HG03097 (cell line): ENCODE measurements at regions not wholly inside any gene's neighbourhood (a gene's known extent, or its start where the extent isn't known, plus 50 kb on each side); places are given as distances from the start of the nearest gene placed in this dataset.

Source experiments
- ATAC-seq: cut with Tn5 transposase; IDR thresholded peaks from one replicate; pipeline ENCODE4 v1.9.1; 2021; ENCODE audit not compliant: unreplicated experiment, low FRiP score

GRCh38 chr12:76259660-76260389 lies 88.4 kb downstream of the BBS10 start:
- ATAC-seq, result no peak

GRCh38 chr12:76259106-76259505 lies 89.1 kb downstream of the BBS10 start:
- no peak for ATAC-seq

GRCh38 chr12:76256904-76257303 lies 91.3 kb downstream of the BBS10 start:
- ATAC-seq, result no peak

- ATAC-seq, result no peak
Observed at GRCh38 chr12:76256321-76256720, 91.9 kb downstream of the BBS10 start.

GRCh38 chr12:76255692-76256091 lies 92.5 kb downstream of the BBS10 start:
- no peak for ATAC-seq

GRCh38 chr12:76255281-76255680 lies 92.9 kb downstream of the BBS10 start:
- ATAC-seq, result no peak

GRCh38 chr12:76252031-76252430 lies 96.2 kb downstream of the BBS10 start:
- ATAC-seq, result no peak

GRCh38 chr12:76250256-76250655 lies 98.0 kb downstream of the BBS10 start:
- no peak for ATAC-seq

GRCh38 chr12:76249501-76249900 lies 98.7 kb downstream of the BBS10 start:
- ATAC-seq, result no peak

GRCh38 chr12:76247992-76248391 lies 100.2 kb downstream of the BBS10 start:
- no peak for ATAC-seq

- no peak for ATAC-seq
Observed at GRCh38 chr12:76247026-76247646, 101.1 kb downstream of the BBS10 start.

- no peak for ATAC-seq
Observed at GRCh38 chr12:76246611-76247010, 101.6 kb downstream of the BBS10 start.

GRCh38 chr12:76244300-76244699 lies 103.9 kb downstream of the BBS10 start:
- ATAC-seq, result no peak

- no peak for ATAC-seq
Observed at GRCh38 chr12:76242813-76243550, 105.2 kb downstream of the BBS10 start.

- ATAC-seq, result no peak
Observed at GRCh38 chr12:76241371-76241770, 106.8 kb downstream of the BBS10 start.

GRCh38 chr12:76240281-76240680 lies 107.9 kb downstream of the BBS10 start:
- no peak for ATAC-seq

- ATAC-seq, result no peak
Observed at GRCh38 chr12:76238688-76239087, 109.5 kb downstream of the BBS10 start.

GRCh38 chr12:76237086-76237701 lies 111.0 kb downstream of the BBS10 start:
- no peak for ATAC-seq

GRCh38 chr12:76236640-76237039 lies 111.6 kb downstream of the BBS10 start:
- no peak for ATAC-seq

GRCh38 chr12:76234741-76235140 lies 113.5 kb downstream of the BBS10 start:
- no peak for ATAC-seq

GRCh38 chr12:76232013-76232412 lies 116.2 kb downstream of the BBS10 start:
- ATAC-seq, result no peak
